HPDE6-E6E7 (cell line): ENCODE measurements at regions not wholly inside any gene's neighbourhood (a gene's known extent, or its start where the extent isn't known, plus 50 kb on each side); places are given as distances from the start of the nearest gene placed in this dataset.
"Not testable (repeated sequence)": the region's sequence is repeated elsewhere in the genome, so short reads cannot be mapped to it uniquely, and the experiment has no call there.

Experiments used
- DNase-seq: peaks from one replicate; pipeline ENCODE4 v3.0.0; 2011; ENCODE audit warnings: missing footprints; ENCODE audit errors: extremely low spot score

DNA sequence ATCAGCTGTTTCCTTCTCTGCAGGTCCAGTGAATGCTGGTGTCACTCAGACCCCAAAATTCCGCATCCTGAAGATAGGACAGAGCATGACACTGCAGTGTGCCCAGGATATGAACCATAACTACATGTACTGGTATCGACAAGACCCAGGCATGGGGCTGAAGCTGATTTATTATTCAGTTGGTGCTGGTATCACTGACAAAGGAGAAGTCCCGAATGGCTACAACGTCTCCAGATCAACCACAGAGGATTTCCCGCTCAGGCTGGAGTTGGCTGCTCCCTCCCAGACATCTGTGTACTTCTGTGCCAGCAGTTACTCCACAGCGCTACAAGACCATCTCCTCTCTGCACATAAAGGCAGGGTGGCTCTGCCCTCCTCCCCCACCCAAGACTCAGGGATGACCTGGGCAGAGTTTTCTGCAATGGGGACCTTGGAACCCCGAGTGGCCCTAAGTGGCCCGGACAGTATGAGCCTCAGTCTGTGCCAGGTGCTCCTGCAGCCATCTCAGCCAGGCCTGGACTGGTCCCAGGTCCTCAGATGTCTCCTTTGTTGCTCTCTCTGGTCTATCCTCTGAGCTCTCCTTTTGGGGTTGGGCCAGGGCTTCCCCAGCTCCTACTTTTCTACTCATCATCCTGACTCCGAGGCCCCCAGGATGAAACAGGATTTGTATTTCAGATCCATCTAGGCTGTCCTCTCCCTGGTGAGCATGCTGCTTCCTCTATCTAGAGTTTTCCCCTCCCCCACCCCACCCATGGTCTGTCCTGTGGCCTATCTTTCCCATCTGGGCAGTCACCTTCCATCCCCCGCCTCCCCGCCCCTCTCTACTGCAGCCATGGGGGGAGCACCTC is 212.1 kb upstream of the PRSS58 start:
- no peak for DNase-seq

DNA sequence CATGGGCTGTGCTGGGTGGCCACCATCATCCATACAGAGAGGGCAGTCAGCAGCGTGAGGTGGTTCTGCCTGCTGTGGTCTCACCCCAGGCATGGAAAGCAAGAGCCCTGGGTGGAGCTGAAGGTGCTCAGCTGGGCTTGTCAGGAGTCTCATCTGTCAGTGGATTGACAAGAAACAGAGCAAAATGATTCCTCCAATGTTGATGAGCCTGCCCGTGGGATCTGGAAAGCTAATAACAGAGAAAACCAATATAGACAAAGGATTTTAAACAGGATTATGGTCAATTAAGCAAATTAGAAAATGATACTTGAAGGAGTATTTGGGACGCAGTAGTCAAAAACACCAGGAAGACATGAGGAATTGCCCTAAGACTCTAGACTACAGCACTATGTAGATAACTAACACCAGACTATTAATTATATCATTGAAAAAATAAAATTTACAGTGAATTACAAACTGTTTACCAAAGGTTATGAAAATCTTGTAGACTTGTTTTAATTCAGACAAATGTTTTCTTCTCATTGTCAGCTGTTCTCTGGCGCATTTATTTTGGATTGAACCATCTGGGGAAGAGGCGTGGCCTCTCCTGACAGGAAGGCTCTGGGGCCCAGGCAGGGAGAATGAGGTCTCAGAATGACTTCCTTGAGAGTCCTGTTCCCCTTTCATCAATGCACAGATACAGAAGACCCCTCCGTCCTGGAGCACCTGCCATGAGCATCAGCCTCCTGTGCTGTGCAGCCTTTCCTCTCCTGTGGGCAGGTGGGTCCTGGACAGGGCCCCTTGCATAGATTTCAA is 211.2 kb upstream of the PRSS58 start:
- DNase-seq: no peak

DNA sequence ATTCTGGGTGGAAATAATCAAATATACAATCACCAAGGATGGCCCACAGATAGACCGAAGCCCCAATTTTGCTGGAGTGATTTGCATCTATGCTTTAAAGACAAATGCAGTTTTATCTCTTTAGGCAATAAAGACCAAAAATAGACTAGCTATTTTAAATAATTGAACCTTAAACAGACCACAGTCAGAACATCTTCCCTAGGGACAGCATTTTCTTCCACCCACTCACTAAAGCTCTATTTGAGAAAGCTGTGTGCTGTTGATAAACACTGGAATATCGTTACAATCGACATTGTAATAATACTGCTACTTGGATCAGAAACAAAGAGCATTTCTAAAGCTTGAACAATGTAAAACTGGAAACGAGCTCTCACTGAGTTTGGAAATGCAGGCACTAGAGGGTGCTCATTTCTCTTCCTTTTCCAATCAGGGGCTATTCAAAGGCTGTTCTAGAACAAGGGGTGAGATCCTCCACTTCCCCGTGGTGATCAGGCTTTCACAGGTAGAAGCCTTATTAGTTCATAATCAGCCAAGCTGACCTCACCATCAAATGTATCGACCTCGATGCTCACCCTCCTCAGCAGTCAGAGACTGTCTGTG is 209.3 kb upstream of the PRSS58 start:
- DNase-seq: not testable (repeated sequence)

DNA sequence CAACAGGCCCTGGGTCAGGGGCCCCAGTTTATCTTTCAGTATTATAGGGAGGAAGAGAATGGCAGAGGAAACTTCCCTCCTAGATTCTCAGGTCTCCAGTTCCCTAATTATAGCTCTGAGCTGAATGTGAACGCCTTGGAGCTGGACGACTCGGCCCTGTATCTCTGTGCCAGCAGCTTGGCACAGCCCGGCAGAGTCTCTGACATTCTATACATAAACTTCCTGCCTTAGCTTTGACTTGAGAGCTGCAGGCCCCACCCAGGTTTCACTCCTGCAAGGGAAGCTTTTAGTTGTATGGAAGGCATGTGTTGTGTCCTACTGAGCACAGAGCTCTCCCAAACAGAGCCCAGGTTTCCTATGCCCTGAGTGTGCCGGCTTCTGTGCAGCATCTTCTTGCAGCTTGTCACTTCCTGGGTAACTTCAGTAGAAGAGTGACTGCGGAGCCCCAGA is 205.6 kb upstream of the PRSS58 start:
- DNase-seq: no peak

DNA sequence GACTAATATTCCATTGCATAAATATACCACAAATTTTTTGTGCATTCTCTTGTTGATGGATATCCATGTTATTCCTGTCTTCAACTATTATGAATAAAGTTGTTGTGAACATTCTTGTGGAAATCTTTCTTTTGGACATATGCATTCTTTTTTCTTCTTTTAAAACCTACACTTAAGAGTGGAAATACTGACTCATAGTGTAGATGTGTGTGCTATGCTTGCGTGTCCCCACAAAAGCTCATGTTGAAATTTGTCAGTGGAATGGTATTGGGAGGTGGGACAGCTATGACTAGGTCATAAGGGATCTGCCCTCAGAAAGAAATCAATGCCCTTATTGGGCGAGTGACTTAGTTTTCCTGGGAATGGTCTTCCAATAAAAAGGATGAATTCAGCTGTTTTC is 203.6 kb upstream of the PRSS58 start:
- no peak for DNase-seq

DNA sequence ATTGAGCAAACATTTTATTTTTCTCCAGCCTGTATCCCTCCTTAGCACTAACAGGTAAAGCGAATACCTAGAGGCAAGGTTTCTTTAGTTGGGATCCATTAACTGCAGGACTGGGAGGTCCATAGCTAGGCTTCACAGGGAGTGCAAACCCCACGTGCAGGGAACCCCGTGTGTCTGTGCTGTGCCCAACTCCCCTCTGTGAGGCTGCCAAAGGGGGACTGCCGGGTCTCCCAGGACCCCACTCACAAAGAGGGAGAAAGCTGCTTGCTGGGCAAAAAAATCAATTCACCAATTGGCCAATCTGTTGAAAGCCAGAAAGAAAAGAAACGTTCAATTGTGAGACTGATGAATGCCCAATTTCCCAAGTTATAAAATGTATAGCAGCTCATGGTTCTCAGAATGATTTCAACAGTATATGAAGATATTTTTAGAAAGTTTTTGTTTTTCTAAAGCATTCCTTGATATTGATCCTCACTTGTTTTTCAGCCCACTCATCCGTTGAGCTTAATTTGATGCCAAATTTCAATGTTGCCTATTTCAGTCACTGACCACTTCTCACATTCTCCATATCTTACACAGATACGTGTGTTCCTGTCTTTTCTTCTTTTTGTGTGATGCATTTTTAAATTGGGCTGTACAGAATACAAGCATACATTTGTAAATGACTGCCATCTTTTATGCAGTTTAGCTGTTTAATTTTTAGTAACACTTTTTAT is 202.7 kb upstream of the PRSS58 start:
- no peak for DNase-seq

DNA sequence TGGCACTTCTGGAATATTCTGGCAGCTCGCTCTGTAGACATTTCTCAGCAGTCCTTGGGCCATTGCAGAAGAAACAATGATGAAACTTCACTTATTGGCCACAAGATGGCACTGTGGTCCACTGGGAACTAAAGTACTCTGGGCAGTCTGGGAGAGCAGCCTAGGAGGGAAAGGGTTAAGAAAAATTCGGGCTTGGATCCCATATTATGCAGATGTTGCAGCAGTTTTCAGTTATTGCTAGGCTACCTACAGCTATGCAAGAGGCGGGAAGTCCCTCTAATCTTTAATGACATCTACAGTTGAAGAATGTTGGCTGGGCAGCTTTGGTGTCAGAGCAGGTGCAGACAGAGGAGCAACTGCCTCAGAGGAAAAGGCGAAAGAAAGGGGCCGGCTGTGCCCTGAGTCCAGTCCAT is 201.7 kb upstream of the PRSS58 start:
- DNase-seq: peak; percentile 50

DNA sequence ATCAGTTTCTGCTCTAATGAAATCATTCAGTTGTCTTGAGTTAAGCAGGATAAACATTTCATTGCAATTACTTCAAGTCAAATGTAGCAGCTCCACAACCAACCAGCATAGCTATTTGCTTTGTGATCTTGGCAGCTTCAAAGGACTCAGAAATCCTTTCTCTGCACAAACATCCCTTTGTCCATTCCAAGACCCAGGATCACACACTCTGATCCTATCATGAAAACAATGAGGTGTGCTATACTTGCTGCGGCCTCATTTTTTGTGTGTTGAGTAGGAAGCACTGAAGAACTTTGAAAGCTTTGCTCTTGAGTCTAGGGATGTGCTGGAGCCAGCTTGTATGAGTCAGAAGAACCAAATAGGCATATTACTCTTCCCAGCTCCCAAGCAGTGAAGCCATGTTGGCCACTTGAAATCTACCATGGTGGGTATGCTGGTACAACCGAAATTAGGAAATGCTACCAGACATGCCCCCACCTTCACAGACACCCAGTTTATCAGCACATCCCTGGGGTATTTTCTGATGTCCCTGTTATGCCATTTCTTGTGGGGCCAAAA is 199.4 kb upstream of the PRSS58 start:
- no peak for DNase-seq

DNA sequence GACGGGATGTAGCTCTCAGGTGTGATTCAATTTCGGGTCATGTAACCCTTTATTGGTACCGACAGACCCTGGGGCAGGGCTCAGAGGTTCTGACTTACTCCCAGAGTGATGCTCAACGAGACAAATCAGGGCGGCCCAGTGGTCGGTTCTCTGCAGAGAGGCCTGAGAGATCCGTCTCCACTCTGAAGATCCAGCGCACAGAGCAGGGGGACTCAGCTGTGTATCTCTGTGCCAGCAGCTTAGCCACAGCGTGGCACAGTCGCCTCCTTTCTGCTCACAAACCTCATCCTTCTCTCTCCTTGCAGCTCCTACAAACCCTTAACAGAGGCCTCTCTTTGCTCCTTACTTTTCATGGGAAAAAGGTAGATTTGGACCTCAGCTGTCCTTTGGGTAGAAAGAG is 197.5 kb upstream of the PRSS58 start:
- DNase-seq: no peak

DNA sequence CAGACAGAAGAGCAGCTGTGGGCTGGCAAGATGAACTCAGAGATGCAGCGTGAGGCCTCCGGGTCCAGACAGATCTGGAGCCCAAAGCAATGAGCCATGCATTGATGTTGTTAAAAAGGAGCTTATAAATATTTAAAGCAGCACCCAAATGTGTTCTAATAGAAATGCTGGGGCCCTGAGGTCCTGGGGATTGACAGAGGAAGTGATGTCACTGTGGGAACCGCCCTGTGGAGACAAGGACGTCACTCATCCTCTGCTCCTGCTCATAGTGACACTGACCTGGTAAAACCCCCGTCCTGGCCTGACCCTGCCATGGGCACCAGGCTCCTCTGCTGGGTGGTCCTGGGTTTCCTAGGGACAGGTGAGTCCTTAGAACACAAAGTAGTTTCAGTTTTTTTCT is 197.0 kb upstream of the PRSS58 start:
- no peak for DNase-seq

DNA sequence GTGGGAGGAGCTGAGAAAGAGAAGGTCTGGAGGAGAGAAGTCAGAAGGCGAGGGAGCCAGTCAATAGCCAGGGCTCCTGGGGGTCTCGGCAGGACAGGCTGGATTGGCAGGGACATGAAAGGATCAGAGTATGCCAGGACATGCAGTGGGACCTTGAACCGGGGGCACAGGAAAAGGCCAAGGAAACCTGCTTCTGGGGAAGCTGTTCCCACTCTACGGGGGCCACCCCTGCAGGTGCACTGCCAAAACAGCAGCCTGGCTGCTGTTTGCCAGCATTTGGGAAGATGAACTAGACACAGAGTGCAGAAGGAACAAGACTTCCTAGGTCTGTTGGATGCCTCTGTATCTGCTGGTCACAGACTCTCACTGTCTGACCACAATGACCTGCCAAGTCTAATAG is 194.9 kb upstream of the PRSS58 start:
- DNase-seq: no peak

DNA sequence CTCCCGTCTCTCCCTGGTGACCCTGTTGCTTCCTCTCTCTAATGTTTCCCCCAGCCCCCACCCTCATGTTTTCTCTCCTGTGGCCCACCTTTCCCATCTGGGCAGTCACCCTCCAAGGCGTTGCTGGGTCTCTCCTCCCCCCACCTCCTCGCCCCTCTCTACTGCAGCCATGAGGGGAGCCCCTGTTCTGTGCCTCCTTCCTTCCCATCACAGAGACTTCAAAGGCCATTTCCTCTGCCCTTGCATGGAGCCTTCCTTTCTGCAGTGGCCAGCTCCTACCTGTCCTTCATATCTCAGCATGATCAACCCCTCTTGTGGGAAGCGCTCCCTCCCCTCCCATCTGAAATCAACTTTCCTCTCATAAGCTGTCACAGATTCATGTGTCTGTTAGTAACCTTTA is 194.0 kb upstream of the PRSS58 start:
- DNase-seq: no peak

DNA sequence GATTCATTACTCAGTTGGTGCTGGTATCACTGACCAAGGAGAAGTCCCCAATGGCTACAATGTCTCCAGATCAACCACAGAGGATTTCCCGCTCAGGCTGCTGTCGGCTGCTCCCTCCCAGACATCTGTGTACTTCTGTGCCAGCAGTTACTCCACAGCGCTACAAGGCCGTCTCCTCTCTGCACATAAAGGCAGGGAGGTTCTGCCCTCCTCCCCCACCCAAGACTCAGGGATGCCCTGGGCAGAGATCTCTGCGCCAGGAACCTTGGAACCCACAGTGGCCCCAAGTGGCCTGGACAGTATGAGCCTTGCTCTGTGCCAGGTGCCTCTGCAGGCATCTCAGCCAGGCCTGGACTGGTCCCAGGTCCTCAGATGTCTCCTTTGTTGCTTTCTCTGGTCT is 193.4 kb upstream of the PRSS58 start:
- no peak for DNase-seq

DNA sequence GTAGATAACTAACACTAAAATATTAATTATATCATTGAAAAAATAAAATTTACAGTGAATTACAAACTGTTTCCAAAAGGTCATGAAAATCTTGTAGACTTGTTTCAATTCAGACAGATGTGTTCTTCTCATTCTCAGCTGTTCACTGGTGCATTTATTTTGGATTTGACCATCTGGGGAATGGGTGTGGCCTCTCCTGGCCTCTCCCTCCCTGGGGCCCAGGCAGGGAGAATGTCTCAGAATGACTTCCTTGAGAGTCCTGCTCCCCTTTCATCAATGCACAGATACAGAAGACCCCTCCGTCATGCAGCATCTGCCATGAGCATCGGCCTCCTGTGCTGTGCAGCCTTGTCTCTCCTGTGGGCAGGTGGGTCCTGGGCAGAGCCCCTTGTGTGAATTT is 192.8 kb upstream of the PRSS58 start:
- DNase-seq: no peak

DNA sequence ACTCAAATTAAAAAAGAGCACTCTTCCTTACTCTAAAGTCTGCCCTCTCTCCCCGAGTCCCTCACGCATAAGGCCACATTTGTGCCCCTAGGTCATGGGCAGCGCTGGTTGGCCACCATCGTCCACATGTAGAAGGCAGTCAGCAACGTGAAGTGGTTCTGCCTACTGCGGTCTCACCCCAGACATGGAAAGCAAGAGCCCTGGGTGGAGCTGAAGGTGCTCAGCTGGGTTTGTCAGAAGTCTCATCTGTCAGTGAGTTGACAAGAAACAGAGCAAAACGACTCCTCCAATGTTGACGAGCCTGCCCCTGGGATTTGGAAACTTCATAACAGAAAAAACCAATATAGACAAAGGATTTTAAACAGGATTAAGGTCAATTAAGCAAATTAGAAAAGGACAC is 192.3 kb upstream of the PRSS58 start:
- no peak for DNase-seq

DNA sequence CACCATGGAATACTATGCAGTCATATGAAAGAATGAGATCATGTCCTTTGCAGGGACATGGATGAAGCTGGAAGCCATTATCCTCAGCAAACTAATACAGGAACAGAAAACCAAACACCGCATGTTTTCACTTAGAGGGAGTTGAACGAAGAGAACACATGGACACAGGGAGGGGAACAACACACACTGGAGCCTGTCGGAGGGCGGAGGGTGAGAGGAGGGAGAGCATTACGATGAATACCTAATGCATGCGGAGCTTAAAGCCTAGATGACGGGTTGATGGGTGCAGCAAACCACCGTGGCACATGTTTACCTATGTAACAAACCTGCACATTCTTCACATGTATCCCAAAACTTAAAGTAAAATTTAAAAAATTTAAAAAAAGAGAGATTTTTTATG is 191.0 kb upstream of the PRSS58 start:
- DNase-seq: not testable (repeated sequence)

DNA sequence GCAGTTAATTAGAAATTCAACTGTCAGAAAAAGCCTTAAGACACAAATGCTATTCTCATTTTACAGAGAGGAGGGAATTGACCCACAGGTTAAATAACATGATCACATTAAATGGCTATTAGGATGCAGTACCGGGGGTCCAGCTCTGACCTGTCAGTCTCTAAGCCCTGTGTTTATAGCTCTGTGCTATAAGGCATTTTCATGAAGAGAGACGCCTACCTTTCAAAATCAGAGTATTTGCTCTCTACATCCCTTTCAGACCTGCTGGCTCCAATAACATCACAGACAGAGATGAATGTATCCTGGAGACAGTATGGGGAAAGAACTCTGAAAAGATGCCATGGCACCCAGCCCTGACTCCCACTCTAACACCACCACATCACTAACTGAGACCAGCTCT is 189.9 kb upstream of the PRSS58 start:
- DNase-seq: no peak

DNA sequence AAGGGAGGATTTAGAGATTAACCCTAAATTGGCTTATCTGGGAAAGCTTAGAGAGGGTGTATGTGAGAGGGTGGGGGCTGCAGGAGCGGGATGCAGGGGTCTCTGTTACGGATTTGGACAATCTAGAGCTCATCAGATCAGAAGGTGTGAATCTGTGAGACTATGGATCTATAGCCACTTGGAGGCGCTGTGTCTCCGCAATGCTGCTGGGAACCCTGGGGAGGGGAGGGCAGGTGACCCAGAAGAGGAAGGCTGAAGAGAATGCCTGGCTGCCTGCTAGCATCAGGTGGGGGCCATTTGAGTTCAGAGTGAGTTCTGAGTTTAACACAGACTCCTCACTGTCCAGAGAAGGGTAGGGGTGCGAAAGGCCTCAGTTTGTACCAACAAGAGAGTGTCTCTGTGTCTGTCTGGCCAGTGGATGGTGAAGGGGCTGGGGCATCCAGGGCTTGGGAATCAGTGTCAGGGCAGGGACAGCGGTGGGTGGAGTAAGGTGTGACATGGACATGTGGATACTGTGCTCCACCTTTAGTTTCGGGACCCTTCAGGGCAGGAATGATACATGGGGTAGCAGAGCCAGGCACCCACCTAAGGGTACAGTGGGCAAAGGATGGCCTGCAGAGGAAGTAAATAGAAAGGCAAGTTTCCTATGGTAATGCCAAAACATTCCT is 187.3 kb upstream of the PRSS58 start:
- no peak for DNase-seq

DNA sequence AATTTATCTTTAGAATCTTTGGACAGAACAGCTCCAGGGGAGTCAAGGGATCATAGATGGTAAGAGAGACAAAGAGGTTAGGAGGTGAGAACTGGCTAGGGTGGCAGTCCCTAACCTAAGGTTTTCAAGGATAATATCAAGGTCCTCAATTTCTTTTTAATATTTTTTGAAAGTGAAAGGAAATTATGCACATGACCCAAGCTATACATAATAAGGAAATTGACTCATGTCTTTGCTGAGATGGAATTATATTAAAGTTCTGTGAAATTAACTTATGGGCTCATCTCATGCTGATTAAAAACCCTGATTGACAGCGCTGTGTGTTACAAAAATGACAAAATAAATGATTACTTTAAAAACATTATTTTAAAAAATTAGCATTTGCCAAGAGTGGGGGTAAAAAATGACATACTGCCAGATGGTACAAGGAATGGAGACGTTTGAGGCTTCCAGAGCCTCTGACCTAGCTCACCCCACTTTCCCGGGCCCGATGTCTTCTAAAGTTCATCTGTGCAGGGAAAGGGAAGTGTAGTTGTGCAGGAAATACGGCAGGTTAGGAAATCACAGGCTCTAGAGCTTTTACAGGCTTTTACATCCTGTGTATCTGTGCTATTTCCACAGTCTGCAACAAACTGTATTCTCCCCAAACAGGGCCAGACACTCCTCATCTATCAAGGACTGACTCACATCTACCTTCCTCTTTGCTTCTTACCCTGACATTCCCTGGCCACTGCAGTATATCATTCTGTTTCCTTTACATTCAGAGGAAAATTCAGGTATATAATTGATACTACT is 185.6 kb upstream of the PRSS58 start:
- no peak for DNase-seq

DNA sequence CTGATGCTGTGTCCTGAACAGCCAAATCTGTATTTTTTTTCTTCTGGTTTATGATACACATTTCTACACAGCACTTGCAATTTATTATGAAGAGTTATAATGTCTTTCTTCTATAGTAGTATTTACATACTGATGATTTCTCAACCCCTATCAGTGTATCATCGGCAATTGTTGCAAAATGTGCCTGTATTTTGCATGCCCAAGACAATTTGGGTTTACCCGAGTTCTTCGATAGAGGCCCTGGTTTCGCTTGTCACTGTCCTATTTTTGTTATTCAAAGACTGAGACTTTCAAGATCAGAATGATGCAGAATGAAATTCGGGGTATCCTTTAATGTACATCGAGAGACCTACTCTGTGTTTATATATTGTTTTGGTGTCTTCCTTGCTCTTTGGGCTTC is 184.5 kb upstream of the PRSS58 start:
- no peak for DNase-seq
